ENCODE measurements at regions not wholly inside any gene's neighbourhood (a gene's known extent, or its start where the extent isn't known, plus 50 kb on each side); places are given as distances from the start of the nearest gene placed in this dataset.

DNA sequence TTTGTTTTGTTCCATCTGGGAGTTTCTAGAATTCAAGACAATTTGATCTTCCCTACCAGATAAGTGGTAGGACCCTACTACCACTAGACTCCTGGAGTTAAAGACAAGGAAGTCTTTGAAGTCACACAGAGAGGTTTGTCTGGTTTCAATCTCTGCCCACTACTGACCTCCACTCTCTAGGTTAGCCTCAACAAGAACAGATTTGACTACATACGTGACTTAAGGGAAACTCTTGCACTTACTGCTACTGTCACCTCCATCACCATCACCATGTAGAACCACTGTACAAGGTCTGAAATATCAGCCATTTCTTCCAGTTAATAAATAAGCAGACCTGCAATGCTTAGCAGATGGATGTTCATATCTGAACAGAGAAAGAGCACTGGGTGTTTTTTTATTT lies 148.3 kb upstream of the ARHGEF26 start:
- Histone ChIP-seq H3K4me2 (ENCODE audit: control insufficient read depth, insufficient read depth) (peak overlapping the region; percentile 19; the same call in 1 of the 2 replicates), H3K36me3 (ENCODE audit: control insufficient read depth in 2 of 2, insufficient read depth in 2 of 2, low read length in 1 of 2) (no peaks in the 10 kb centered on the region), H2AFZ (ENCODE audit: control insufficient read depth, low read depth, low read length) (peak overlapping the region; percentile 42), H3K4me3 (no peak overlapping the region), H3K4me1 (ENCODE audit: control insufficient read depth, insufficient read depth, low read length) (peaks cover 33% of the 10 kb centered on the region), H3K9ac (ENCODE audit: control insufficient read depth, insufficient read depth, low read length) (no peak overlapping the region), H4K20me1 (ENCODE audit: control insufficient read depth, insufficient read depth) (no peaks in the 10 kb centered on the region), H3K79me2 (ENCODE audit: control insufficient read depth, insufficient read depth, low read length) (no peaks in the 10 kb centered on the region), H3K27ac (ENCODE audit: control insufficient read depth, insufficient read depth) (no peak overlapping the region), H3K27me3 (replicated peaks in 1 of 2; ENCODE audit: control insufficient read depth in 2 of 2, insufficient read depth in 2 of 2, low read length in 1 of 2) (no peaks in the 10 kb centered on the region), H3K9me3 (replicated peaks; ENCODE audit: control insufficient read depth, insufficient read depth, low read length) (peaks cover 4% of the 10 kb centered on the region; the same call in 2 of the 3 replicates)
- WGBS (ENCODE audit: insufficient coverage, insufficient replicate concordance, low lambda C conversion rate, missing lambda C conversion rate): 14% methylated on average over 1 of the region's 1 CpG
- no TSS peak for BruUV-seq (replicated peaks)
- CTCF ChIA-PET: no interaction called here
- TF ChIP-seq TCF3 (IDR thresholded peaks at IDR 0.05; ENCODE audit: borderline replicate concordance, insufficient read depth, low read depth, low read length): no peak
- TF ChIP-seq RCOR1 (conservative IDR thresholded peaks at IDR 0.05; ENCODE audit: low read depth, low read length): no peak
- peak; percentile 44; the same call in 1 of the 2 replicates for TF ChIP-seq IRF4 (IDR thresholded peaks at IDR 0.05; ENCODE audit: low read depth, low read length)
- no peak for TF ChIP-seq BACH1 (IDR thresholded peaks at IDR 0.05; ENCODE audit: borderline replicate concordance)
- peak; percentile 57 for TF ChIP-seq RUNX3 (IDR thresholded peaks at IDR 0.05; ENCODE audit: low read length)
- TF ChIP-seq EP300 (IDR thresholded peaks at IDR 0.05; ENCODE audit: borderline replicate concordance in 1 of 2, control insufficient read depth in 1 of 2, low read depth in 2 of 2, low read length in 2 of 2): 0 out of 4 replicates have a peak, but pooled peaks of 1 of the 2 experiments have one; percentile 20
- TF ChIP-seq MEF2B (IDR thresholded peaks at IDR 0.05; ENCODE audit: partially characterized antibody, poor library complexity, severe bottlenecking): no peak
- TF ChIP-seq TBL1XR1 (IDR thresholded peaks at IDR 0.05; ENCODE audit: low read depth, low read length): no peak
- no peak for TF ChIP-seq ZNF622 (IDR thresholded peaks at IDR 0.05)
- no peak for TF ChIP-seq HDAC6 (IDR thresholded peaks at IDR 0.05; ENCODE audit: unreplicated experiment)
- DNase-seq (ENCODE audit: low read depth, low spot score) (no peak), ATAC-seq (peak; percentile 82), FAIRE-seq (peak; percentile 61)
- POLR2A ChIA-PET: no interaction called here
- in situ Hi-C loops (cut with MboI) (no loop called here), intact Hi-C loops (cut with micrococcal nuclease; ENCODE audit: unreplicated experiment) (loop anchor here (10.0 kb wide), 1 partner anchor 348 kb away; no protein-coding TSS in a partner anchor)
- RAD21 ChIA-PET (ENCODE audit: unreplicated experiment): no interaction called here
- SMC1A ChIA-PET (ENCODE audit: uncharacterized antibody, unreplicated experiment): no interaction called here

Data from GM12878 (cell line).